LNCaP clone FGC (cell line): ENCODE measurements at regions not wholly inside any gene's neighbourhood (a gene's known extent, or its start where the extent isn't known, plus 50 kb on each side); places are given as distances from the start of the nearest gene placed in this dataset.

Experiments used
- DNase-seq: peaks from one replicate; pipeline ENCODE4 v3.0.0-alpha.2; 2011; ENCODE audit warnings: low read depth
- H3K4me3 ChIP-seq: 2 replicates; pipeline ENCODE4 v1.5.1; 2011; ENCODE audit warnings: mild to moderate bottlenecking, low read depth, low read length, control low read depth
- CTCF ChIP-seq: IDR thresholded peaks from 2 replicates; pipeline ENCODE4 v1.5.1; 2012; ENCODE audit warnings: mild to moderate bottlenecking; ENCODE audit not compliant: control insufficient read depth, insufficient read depth; ENCODE audit errors: extremely low read depth

GRCh38 chr15:62881056-62881455, 161.5 kb upstream of the TPM1 start:
- no peak overlapping the region for H3K4me3 ChIP-seq
- DNase-seq, result no peak

GRCh38 chr15:62883938-62884479, 158.5 kb upstream of the TPM1 start:
- no peak overlapping the region for H3K4me3 ChIP-seq
- no peak for TF ChIP-seq CTCF
- no peak for DNase-seq

More at GRCh38 chr15:62881056-62881455, 161.5 kb upstream of the TPM1 start:
- TF ChIP-seq CTCF, result no peak

GRCh38 chr15:62886431-62887071, 156.0 kb upstream of the TPM1 start:
- DNase-seq, result no peak
- TF ChIP-seq CTCF, result no peak
- H3K4me3 ChIP-seq, result no peak overlapping the region

- no peak for DNase-seq
- no peak for TF ChIP-seq CTCF
- no peak overlapping the region for H3K4me3 ChIP-seq
Measured at GRCh38 chr15:62887113-62887570, 155.4 kb upstream of the TPM1 start.

- DNase-seq, result no peak
Measured at GRCh38 chr15:62888623-62889022, 153.9 kb upstream of the TPM1 start.

GRCh38 chr15:62889141-62889661, 153.3 kb upstream of the TPM1 start:
- TF ChIP-seq CTCF, result no peak
- DNase-seq, result no peak
- H3K4me3 ChIP-seq, result no peak overlapping the region

More at GRCh38 chr15:62888623-62889022, 153.9 kb upstream of the TPM1 start:
- no peak for TF ChIP-seq CTCF
- no peak overlapping the region for H3K4me3 ChIP-seq
